ENCODE measurements at regions not wholly inside any gene's neighbourhood (a gene's known extent, or its start where the extent isn't known, plus 50 kb on each side); places are given as distances from the start of the nearest gene placed in this dataset.

DNA sequence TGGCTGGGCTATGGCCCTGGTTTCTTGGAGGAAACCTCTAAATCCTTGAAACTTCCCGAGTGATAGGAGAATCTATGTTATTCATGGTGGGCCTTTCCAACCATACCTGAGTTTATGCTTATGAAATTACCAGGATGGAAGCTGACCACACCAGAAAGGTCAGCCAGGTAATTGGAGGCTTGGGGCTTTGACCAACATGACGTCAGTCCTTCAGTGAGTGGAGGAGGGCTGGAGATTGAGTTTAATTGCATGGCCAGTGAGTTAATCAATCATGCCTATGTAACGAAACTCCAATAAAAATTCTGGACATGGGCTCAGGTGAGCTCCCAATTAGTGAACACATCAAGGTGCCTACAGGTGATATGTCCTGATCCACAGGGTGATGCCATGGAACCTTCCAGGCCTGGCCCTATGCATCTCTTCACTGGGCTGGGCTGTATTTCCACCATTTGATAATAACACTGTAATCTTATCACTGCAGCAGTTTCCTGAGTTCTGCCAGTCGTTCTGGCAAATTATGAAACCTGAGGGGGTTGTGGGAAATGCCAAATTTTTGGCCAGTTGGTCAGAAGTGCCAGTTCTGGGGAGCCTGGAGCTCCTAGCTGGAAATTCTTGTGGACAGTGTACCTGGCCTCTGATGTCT, 106.5 kb downstream of the CDH26 start:
- no peak for DNase-seq

DNA sequence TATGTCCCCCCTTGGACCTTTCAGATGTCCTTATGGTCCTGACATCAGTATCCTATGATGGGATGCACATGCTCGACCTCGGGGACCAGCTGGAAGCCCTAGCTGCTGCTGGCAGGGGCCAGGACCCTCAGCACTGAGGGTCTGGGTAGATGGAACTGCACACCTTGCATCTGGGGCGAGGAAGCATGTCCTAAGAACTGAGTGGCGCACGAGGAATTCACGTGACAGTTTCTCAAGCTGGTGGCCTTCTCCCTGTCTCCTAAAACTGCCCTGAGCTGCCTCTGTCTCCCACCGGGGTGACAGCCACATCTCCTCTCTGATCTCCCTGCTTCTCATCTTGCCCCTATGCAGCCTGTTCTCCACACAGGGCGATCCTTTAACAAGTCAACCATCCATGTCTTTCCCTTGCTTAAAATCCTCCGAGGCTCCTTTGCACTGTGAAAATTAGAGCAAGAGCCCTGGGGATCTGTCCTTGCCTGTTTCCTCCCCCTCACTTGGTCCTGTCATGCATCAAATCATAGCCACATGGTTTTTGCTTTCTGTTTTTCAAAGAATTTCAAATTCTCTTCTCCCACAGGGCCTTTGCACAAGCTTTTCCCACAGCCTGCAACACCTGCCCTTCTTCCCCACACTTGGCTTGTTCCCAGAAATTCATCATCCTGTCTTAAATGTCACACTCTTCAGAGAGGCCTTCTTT, 107.7 kb downstream of the CDH26 start:
- no peak for DNase-seq

DNA sequence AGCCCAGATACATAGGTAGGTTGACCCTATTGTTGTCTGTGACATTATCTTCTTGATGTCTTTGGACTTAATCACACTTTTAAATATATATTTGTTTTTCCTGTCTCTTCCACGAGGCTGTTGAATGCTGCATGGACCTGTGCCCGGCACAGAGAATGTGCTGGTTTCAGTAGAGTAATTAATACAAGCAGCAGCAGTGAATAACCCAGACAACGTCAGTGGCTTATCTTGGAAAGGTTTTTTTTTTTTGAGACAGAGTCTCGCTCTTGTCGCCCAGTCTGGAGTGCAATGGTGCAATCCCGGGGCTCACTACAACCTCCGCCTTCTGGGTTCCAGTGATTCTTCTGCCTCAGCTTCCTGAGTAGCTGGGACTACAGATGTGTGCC, 108.2 kb downstream of the CDH26 start:
- DNase-seq = no peak

DNA sequence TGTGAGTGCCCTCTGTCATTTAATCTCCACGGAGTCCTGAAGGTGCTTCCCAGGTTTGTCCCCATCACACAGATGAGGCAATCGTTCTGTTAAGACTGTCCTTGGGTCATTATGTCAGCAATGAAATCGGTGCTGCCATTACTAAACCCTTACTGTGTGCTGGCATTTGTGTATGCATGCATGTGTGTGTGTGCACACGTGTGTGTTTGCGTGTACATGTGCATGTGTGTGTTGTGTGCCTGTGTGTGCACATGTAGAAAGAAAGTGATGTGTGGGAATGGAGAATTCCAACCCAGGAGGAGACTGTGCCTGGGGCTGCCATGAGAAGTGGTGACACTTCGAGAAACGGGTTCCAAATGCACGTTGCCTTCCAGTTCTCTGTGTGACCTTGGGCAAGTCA, 110.3 kb downstream of the CDH26 start:
- DNase-seq = no peak

DNA sequence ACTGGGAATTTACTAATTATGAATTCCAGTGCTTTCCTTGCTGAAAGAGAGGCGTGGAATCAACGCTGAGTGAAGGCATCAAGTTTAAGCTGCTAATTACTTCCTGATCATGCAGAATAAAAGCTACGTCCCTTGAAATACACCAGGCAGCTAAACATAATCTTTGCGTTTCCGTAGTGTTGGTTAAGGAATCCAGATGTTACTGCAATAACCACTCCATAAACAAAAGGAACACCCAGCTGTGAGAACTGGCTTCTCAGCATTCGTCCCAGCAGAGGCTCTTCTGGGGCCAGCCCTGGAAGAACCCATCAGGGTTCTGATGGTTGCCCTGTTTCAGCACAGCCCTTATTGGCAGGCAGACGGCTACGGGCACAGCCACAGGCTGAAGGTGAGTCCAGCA, 111.4 kb downstream of the CDH26 start:
- no peak for DNase-seq

DNA sequence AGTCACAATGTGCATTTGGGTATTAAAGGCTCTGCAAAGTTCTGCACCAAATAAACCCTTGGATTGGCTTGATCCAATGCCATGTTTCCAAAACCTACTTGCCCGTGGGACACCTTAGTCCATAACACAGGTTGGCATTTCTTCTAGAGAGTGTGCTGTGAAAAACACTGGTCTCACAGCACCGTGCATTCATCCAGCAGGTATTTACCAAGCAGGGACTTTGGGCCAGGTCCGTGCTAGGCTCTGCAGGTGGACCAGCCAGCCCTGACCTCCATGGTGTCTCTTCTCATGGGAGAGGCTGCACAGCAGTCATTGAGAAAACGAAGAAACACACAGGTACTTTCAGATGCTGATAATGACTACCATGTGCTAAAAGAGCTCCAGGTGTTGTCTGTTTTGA, 112.6 kb downstream of the CDH26 start:
- no peak for DNase-seq

DNA sequence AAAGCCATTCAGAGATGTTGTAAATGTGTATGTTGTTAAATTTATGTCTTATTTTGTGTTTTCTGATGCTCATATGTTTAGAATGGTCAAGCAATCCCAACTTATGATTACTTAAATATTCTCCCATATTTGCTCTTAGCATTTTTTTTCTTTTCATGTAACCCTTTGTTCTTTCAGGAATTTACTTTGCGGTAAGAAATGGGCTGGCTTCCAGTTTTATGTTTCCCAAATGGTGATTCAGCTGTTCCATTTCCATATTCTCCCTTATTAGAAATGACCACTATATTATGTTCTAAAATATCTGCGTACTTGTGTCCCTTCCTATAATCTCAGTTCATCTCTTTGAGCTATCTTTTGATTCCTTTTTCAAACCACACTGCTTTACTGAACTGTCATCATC, 113.7 kb downstream of the CDH26 start:
- no peak for DNase-seq

DNA sequence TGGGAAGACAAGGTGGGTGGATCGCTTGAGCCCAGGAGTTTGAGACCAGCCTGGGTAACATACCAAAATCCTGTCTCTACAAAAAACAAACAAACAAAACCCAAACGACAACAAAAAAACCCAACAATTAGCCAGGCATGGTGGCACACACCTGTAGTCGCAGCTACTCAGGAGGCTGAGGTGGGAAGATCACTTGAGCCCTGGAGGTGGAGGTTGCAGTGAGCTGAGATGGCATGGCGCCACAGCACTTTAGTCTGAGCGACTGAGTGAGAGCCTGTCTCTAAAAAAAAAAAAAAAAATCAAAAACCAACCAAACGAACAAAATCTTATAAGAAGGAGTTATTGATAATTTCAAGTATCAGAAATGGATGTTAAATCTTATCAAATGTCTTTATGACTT, 114.9 kb downstream of the CDH26 start:
- no peak for DNase-seq

DNA sequence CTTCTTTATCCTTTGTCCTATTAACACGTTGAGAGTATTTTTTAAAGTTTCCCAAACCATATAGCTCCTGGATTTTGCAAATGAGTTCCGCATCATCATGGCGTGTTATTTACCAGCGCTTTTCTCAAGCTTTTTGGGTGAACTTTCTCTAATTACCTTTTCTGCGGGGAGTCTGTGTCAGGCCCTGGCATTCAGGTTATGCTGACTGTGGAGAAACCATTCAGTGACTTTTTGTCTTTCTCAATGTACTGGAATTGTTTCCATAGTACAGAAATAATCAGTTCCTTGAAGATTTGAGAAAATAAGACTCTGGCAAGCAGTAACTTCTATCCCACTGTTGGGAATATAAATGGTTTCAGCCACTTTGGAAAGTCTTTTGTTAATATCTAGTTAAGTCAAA, 115.3 kb downstream of the CDH26 start:
- DNase-seq = no peak

DNA sequence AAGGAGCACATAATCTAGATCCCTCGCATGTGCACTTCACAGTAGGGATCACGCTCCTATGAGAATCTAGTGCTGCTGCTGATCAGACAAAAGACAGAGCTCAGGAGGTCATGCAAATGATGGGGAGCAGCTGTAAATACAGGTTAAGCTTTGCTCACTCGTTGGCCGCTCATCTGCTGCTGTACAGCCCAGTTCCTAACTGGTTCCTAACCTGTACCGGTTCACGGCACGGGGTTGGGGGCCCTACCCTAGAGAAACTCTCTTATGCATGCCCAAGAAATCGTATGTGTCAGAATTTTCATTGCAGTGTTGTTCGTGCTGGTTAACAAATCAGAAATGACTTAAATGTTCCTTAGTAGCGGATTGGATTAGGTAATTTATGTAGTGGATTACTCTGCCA, 116.1 kb downstream of the CDH26 start:
- DNase-seq = no peak

DNA sequence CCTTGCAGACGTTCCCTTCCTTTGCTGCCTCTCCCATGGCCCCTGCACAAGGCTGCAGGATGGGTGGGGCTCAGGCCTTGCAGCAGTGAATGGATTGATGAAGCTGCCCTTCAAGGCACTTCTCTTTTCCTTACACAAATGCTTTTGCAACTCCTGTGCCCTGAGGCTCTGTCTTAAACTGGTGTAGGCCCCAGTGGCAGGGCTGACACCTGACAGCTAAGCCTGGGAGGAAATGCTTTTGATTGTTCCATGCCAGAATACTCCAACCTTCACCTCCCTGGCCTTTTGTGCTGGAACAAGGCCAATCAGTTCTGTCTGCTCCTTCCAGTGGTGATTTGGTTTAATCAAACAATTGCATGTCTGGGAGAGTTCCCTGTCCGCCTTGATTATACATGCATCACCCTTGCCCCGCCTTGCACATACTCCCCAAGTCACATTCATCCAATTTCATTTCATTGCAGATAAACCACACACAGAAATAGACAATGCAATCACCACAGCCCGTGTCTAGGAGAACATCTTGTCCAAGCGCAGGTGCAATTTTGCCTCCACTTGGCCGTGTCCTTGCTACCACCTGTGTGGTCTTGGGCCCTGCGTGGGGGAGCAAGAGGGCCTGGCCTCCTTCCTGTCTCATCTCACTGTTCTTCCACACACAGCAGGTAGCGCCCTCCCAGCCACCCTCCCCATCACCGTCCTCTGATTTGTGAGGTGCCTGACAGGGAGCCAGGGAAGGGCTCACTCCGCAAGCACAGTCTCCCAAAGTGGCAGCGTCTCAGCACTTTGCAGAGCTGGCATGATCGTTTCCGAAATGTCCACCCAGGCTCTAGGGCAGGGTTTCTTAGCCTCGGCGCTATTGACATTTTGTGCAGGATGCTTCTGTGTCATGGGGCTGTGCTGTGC, 120.4 kb downstream of the CDH26 start:
- DNase-seq = no peak

DNA sequence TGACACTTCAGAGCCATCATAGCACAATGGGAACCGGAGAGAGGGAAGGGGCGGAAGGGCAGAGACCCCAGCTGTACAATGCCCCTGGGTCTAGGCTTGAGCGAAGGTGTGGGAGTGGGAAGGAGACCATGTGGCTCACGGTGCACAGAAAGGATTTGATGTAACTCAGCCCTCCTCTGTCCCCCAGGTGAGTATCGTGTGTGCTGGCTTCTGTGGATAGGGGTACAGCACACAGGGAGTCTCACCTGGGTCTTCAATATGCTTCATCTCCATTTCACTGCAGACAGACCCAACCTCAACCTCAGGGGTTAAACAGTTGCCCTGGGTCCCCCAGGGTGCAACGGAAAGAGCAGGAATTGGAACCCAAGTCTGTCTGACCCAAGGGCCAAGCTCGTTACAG, 122.2 kb downstream of the CDH26 start:
- DNase-seq = no peak

DNA sequence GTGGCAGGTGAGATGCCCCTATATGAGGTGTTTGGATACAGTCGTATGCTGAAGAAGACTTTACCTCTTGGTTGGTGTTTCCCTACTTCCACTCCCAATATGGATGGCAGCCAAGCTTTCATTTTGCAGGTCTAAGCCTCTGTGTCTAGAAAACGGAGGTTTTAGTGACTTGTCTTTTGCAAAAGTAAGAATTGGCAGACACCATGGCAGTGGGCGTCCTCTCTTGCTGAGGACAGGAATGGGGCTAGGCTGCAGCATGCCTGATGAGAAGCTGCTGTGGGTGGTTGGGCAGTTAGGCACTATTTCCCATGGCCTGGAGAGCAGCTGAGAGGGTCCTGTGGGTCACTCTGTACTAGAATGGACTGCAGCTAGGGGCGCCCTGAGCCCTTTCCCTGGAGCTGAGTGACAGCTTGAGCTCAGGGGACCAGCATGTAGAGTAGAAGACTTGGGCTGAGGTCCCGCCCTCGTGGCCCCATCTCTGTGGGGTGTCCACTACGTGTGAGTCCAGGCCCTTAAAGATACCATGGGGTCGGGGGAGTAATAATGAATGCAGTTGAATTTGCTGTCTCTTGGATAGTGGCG, 127.4 kb downstream of the CDH26 start:
- DNase-seq = no peak

DNA sequence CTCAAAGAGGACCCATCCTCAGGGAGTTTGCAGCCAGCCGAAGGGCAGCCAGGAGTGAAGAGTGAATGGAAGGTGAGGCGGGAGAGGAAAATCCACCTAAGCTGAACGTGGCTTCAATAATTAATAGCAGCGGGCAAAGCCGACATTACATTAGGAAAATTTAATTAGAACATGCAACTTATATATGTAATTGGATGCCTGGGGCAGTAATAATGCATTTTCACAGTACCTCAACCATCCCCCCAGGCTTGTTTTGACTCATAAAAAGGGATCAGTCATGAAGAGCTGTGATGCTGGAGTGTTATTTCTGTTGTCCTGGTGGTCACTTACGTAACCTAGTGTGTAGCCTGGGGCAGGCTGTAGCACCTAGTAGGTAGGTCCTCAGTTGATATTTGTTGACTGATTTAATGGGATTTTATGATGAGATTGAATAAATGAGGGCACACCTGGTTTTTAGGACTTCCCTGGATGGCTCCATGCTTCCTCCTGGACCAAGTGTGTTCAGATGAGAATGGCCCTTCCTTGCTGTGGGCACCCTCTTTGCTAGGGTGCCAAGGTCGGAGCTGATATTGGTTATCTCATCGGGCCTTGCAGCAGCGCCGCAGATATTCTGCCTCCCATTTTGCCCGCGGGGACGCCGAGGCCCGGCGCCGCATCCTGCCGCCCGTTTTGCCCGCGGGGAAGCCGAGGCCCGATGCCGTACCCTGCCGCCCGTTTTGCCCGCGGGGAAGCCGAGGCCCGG, 128.8 kb downstream of the CDH26 start:
- DNase-seq = no peak

DNA sequence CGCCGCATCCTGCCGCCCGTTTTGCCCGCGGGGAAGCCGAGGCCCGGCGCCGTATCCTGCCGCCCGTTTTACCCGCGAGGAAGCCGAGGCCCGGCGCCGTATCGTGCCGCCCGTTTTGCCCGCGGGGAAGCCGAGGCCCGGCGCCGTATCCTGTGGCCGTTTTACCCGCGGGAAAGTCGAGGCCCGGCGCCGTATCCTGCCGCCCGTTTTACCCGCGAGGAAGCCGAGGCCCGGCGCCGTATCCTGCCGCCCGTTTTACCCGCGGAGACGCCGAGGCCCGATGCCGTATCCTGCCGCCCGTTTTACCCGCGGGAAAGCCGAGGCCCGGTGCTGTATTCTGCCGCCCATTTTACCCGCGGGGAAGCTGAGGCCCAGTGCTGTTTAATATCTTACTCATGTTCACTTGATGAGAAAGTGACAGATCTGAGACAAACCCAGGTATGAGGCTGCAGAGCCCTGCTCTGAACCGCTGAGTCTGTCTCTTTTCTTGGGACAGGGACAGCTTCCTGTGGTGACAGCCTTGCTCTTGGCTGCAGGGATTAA, 129.4 kb downstream of the CDH26 start:
- DNase-seq = peak in 5 of 56 donors; percentile 1 to 38 (median 11)

DNA sequence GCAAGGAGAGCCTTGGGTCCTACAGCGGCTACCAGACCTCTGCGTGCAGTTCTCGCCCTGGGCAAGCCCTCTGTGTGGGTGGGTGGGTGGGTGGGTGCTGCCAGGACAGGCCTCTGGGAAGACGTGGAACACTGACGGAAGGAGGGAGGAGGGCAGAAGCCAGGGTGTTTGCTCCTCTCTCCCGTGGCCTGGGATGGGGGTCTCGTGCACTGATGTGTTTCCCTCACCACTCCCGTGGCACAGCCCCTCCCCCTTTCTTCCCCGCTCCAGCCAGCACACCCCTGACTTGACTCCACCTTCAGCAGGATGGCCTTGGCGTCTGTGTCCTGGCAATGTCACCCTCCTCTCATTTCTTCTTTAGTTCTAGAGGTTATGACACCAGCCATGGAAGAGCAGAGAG, 130.0 kb downstream of the CDH26 start:
- DNase-seq = no peak

DNA sequence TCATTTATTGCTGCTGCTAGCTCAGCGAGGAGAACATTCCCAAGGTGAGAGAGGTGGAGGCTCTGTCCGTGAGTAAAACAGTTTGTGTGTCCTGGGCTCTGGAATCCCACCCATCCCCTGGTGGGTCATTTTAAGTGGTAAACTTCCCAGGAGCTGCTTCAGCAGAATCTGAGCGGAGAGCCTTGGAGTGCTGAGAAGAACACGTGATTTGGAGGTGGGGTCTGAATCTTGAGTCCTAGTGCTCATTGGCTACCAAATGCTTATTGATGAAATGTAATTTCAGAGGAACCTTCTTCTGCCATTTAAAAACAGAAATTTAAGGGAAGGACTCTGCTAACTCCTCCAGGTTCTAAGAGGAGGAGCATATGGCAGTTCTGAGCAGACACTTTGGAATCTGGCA, 132.4 kb downstream of the CDH26 start:
- DNase-seq = no peak

DNA sequence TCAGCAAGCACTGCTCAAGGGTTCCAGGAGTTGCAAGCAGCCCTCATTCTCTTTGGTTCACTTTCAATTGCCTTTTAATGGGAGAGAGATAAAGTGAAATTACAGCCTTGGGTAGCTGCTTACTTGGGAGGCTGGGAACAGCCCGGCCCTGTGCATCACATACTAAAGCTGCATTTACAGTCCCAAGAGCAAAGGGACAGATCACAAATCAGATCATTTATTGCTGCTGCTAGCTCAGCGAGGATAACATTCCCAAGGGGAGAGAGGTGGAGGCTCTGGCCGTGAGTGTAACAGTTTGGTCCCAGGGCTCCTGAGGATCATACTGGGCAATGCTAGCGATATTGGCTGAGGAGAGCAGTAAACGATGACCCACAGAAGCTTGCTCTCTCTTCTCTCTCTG, 133.1 kb downstream of the CDH26 start:
- no peak for DNase-seq

DNA sequence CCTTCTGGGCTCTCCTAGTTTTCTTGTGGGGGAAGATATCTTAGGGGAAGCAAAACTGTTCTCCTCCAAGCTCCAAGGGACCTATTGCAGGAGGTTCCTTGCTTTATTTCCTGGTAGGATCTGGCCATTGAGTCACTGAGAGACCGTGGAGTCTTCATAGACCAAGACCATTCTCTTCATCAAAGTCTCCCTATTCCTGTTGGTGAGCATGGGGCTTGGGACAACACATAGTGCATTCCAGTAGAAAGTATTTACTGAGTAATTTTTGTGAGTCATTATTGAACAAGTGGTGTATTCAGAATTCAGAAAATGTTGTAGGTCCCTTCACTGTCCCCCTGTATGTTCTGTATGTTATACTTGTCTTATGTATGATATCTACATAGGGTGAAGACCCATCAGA, 133.6 kb downstream of the CDH26 start:
- no peak for DNase-seq

DNA sequence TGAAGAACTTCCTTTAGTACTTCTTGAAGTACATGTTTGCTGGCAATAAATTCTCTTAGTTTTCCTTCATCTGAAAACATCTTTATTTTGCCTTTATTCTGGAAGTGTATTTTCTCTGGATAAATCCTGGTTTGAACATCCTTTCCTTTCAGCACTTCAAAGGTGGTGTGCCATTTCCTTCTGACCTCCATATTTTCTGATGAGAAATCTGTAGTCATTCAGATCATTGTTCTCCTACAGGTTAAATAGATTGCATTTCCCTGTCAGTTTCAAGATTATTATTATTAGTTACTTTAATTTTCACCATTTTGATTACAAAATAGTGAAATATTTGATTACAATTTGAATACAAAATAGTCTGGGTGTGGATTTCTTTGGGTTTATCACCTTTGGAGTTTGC, 134.5 kb downstream of the CDH26 start:
- no peak for DNase-seq

DNA sequence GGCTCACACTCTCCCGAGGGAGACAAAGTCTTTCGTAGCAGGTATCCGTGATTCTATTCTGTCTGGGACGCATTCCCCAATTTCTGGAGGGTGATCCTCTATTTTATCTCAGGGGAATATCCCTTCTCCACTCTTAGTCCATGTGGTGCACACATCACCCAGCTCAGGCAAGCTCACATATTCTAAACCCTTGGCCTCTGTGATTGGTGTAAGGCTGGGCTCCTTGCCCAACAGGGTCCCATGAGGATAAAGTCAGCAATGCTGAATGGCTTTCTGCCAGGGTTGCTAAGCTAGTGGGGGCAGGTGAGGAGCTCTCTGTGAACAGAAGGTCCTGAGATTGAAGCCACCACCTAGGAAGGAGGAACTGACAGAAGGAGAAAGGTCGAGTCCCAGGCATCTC, 137.2 kb downstream of the CDH26 start:
- DNase-seq = no peak

Measured in nucleus accumbens (tissue), 56 donors.